ENCODE measurements at regions not wholly inside any gene's neighbourhood (a gene's known extent, or its start where the extent isn't known, plus 50 kb on each side); places are given as distances from the start of the nearest gene placed in this dataset.

DNA sequence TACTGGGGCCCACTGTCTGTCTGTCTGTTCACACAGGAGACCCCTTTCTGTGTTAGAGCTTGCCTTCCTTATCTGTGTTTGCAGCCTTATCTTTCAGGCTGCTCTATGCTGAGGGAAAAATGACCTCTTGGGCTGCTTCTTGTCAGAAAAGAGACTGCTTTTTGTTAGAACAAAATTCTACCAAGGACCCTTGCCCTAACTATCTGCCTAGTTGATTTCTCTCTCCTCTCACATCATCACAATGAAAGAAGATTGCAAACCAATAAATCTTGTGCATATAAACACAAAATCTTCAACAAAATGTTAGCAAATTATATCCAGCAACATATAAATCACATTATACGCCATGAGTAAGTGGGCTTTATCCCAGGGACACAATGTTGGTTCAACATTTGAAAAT lies 1117.7 kb downstream of the CDH11 start:
- Mint-ChIP-seq H3K27ac (no peak overlapping the region), H3K9me3 (no peaks in the 10 kb centered on the region), H3K4me3 (no peak overlapping the region), H3K36me3 (ENCODE audit: low read depth) (no peaks in the 10 kb centered on the region), H3K4me1 (ENCODE audit: low read depth) (no peaks in the 10 kb centered on the region), H3K27me3 (ENCODE audit: insufficient read depth) (no peaks in the 10 kb centered on the region)
- TF ChIP-seq, protein P1, sequence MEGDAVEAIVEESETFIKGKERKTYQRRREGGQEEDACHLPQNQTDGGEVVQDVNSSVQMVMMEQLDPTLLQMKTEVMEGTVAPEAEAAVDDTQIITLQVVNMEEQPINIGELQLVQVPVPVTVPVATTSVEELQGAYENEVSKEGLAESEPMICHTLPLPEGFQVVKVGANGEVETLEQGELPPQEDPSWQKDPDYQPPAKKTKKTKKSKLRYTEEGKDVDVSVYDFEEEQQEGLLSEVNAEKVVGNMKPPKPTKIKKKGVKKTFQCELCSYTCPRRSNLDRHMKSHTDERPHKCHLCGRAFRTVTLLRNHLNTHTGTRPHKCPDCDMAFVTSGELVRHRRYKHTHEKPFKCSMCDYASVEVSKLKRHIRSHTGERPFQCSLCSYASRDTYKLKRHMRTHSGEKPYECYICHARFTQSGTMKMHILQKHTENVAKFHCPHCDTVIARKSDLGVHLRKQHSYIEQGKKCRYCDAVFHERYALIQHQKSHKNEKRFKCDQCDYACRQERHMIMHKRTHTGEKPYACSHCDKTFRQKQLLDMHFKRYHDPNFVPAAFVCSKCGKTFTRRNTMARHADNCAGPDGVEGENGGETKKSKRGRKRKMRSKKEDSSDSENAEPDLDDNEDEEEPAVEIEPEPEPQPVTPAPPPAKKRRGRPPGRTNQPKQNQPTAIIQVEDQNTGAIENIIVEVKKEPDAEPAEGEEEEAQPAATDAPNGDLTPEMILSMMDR (IDR thresholded peaks at IDR 0.05) = no peak
- no peak for DNase-seq

DNA sequence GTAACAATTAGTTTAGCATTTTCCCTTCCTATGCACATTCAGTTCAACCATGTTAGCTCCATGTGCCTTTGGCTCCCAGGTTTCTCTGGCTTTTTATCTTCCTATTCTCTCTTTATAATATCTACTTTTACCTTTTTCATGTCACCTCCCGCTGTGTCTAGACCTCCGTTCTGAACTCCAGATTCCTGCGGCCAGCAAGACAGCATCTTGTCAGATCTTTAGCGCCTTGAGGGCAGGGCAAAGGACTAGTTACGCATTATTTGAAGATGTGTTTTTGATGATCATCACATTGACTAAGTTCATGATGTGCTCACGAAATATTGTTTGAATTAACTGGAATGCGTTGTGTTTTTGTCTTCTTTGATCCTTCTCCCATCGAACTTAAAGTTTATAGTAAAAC lies 1126.8 kb downstream of the CDH11 start:
- H3K27me3 Mint-ChIP-seq (ENCODE audit: insufficient read depth) = peaks cover 3% of the 10 kb centered on the region; the same call in 1 of the 2 replicates
- H3K4me1 Mint-ChIP-seq (ENCODE audit: low read depth) = no peaks in the 10 kb centered on the region
- no peaks in the 10 kb centered on the region for H3K36me3 Mint-ChIP-seq (ENCODE audit: low read depth)
- H3K4me3 Mint-ChIP-seq = no peak overlapping the region
- no peaks in the 10 kb centered on the region for H3K9me3 Mint-ChIP-seq
- TF ChIP-seq, protein P1 (IDR thresholded peaks at IDR 0.05) = no peak
- no peak for DNase-seq
- no peak overlapping the region for H3K27ac Mint-ChIP-seq

DNA sequence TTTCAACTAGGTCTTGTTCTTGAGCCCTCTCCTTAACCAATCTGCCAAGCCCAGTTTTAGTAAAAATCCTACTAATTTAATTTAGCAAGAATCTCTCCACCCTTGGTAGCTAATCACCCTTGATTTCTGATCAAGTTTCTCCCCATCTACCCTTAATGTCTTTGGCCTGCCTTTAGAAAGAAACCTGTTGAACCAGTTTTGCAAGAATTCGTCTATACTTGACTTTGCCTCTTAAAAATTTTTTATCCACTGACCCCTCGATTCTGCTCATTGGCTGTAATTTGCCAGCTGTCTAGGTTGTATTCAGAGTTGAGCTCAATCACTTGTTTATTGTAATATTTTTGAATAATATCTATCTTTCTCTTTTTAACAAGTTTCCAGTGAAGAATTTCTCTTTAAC lies 1138.5 kb downstream of the CDH11 start:
- Mint-ChIP-seq H3K4me1 (ENCODE audit: low read depth) (no peaks in the 10 kb centered on the region), H3K9me3 (no peaks in the 10 kb centered on the region), H3K4me3 (no peak overlapping the region), H3K36me3 (ENCODE audit: low read depth) (no peaks in the 10 kb centered on the region), H3K27ac (no peak overlapping the region), H3K27me3 (ENCODE audit: insufficient read depth) (no peaks in the 10 kb centered on the region; the same call in 1 of the 2 replicates)
- TF ChIP-seq, protein P1 (IDR thresholded peaks at IDR 0.05) = no peak
- DNase-seq = no peak

DNA sequence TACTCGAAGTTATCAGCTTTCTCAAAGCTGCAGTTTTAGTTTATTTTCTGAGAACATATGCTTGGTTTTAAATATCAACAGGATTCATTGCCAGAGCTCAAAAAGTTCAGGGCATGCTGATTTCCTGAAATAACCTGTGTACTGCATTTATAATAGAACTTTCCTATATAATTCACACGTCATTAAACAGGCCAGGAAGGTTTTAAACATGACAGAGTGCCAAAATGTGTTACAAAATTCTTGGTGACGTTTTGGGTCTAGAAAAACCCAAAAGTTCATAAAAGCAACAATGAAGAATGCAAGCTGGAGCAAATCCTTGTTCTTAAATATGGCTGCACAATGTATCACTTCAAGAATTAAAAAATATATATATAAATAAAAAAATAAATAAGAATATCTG lies 1139.1 kb downstream of the CDH11 start:
- Mint-ChIP-seq H3K4me3 (no peak overlapping the region), H3K27ac (no peak overlapping the region), H3K27me3 (ENCODE audit: insufficient read depth) (no peaks in the 10 kb centered on the region; the same call in 1 of the 2 replicates), H3K9me3 (no peaks in the 10 kb centered on the region), H3K4me1 (ENCODE audit: low read depth) (no peaks in the 10 kb centered on the region), H3K36me3 (ENCODE audit: low read depth) (no peaks in the 10 kb centered on the region)
- no peak for DNase-seq
- TF ChIP-seq, protein P1 (IDR thresholded peaks at IDR 0.05) = no peak

DNA sequence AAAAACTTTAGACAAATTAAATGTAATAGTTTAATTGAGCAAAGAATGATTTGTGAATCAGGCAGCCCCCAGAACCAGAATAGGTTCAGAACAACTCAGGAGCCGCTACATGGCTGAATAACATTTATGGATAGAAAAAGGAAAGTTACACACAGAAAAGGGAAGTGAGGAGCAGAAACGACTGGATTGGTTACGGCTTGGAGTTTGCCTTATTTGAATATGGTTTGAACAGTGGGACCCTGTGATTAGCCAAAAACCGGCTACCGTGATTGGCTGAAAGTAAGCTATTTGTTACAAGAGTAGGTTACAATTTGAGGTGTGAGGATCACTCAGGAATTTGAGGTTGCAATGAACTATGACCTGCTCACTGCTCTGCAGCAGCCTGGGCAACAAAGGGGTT lies 1139.8 kb downstream of the CDH11 start:
- Mint-ChIP-seq H3K36me3 (ENCODE audit: low read depth) (no peaks in the 10 kb centered on the region), H3K27me3 (ENCODE audit: insufficient read depth) (no peaks in the 10 kb centered on the region; the same call in 1 of the 2 replicates), H3K9me3 (no peaks in the 10 kb centered on the region), H3K4me1 (ENCODE audit: low read depth) (no peaks in the 10 kb centered on the region), H3K27ac (no peak overlapping the region), H3K4me3 (no peak overlapping the region)
- DNase-seq = no peak
- TF ChIP-seq, protein P1 (IDR thresholded peaks at IDR 0.05) = no peak

DNA sequence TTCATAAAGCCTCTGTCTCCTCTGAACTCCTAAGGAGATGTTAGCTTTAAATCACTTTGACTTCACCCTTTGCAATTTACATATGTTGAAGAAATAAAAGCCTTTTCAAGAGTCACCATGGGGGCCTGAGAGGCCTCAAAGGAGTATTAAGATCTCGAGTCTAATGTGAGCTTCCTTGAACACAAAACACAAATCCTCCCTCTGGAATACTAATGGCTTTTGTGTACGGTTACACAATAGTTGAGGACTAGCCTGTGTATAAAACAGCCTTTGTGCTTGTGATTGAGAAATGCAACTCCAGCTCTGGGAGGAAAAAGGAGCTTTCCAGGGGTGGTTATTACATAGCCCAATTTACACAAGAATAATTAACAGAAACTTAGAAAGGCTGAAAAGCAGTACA lies 1140.2 kb downstream of the CDH11 start:
- H3K27me3 Mint-ChIP-seq (ENCODE audit: insufficient read depth) = no peaks in the 10 kb centered on the region; the same call in 1 of the 2 replicates
- H3K4me1 Mint-ChIP-seq (ENCODE audit: low read depth) = no peaks in the 10 kb centered on the region; the same call in 1 of the 2 replicates
- H3K36me3 Mint-ChIP-seq (ENCODE audit: low read depth) = no peaks in the 10 kb centered on the region
- no peak for DNase-seq
- no peaks in the 10 kb centered on the region for H3K9me3 Mint-ChIP-seq
- H3K27ac Mint-ChIP-seq = no peak overlapping the region
- no peak overlapping the region for H3K4me3 Mint-ChIP-seq
- TF ChIP-seq, protein P1 (IDR thresholded peaks at IDR 0.05) = no peak

All from HFFc6 (cell line).